C4-2B (cell line): ENCODE measurements at regions not wholly inside any gene's neighbourhood (a gene's known extent, or its start where the extent isn't known, plus 50 kb on each side); places are given as distances from the start of the nearest gene placed in this dataset.

Experiments used
- H3K27ac ChIP-seq: fragments of 450-650 bp; 2 replicates; pipeline ENCODE4 v1.5.1; 2017
- CTCF ChIP-seq: fragments of 450-650 bp; conservative IDR thresholded peaks from 2 replicates; pipeline ENCODE4 v1.5.1; 2017; ENCODE audit warnings: mild to moderate bottlenecking
- ZFX ChIP-seq: fragments of 450-650 bp; IDR thresholded peaks from 2 replicates; pipeline ENCODE4 v1.6.1; 2017

- no peak for TF ChIP-seq CTCF
- TF ChIP-seq ZFX: no peak
- H3K27ac ChIP-seq: no peak overlapping the region
Observed at GRCh38 chr18:60624207-60624606, 251.6 kb upstream of the MC4R start.

- TF ChIP-seq CTCF (no peak), ZFX (no peak)
Observed at GRCh38 chr18:60639836-60640235, 267.3 kb upstream of the MC4R start.

GRCh38 chr18:60643009-60643408 lies 270.4 kb upstream of the MC4R start:
- TF ChIP-seq CTCF (no peak), ZFX (no peak)
- H3K27ac ChIP-seq: no peak overlapping the region

More at GRCh38 chr18:60639836-60640235, 267.3 kb upstream of the MC4R start:
- H3K27ac ChIP-seq: no peak overlapping the region

- TF ChIP-seq CTCF (no peak), ZFX (no peak)
- H3K27ac ChIP-seq: no peak overlapping the region
Observed at GRCh38 chr18:60646725-60647124, 274.1 kb upstream of the MC4R start.

GRCh38 chr18:60649107-60649506 lies 276.5 kb upstream of the MC4R start:
- TF ChIP-seq ZFX (no peak), CTCF (no peak)
- H3K27ac ChIP-seq: no peak overlapping the region

GRCh38 chr18:60649842-60650536 lies 277.4 kb upstream of the MC4R start:
- TF ChIP-seq ZFX (no peak), CTCF (no peak)
- no peak overlapping the region for H3K27ac ChIP-seq

- TF ChIP-seq ZFX: no peak
- no peak overlapping the region for H3K27ac ChIP-seq
Observed at GRCh38 chr18:60654298-60654697, 281.7 kb upstream of the MC4R start.

GRCh38 chr18:60656553-60656952 lies 284.0 kb upstream of the MC4R start:
- TF ChIP-seq ZFX (no peak), CTCF (no peak)
- no peak overlapping the region for H3K27ac ChIP-seq
